Uterus (tissue), 3 donors: ENCODE measurements at regions not wholly inside any gene's neighbourhood (a gene's known extent, or its start where the extent isn't known, plus 50 kb on each side); places are given as distances from the start of the nearest gene placed in this dataset.

Source experiments
- DNase-seq, 2 donors: peaks; one replicate each; pipeline ENCODE4 v3.0.0-alpha.2; 2019 to 2020
- H3K27ac ChIP-seq, 2 donors: fragments of 200-600 bp; sonication (generic); 1 replicate in 1 of 2; 2 replicates in 1 of 2; pipeline ENCODE4 v1.5.1; 2016 to 2018
- H3K27me3 ChIP-seq, 2 donors: fragments of 200-600 bp; sonication (generic); one replicate each; pipeline ENCODE4 v1.5.1; 2018 to 2019; ENCODE audit warnings: control low read depth in 1 of 2
- H3K36me3 ChIP-seq, 2 donors: fragments of 200-600 bp; sonication (generic); one replicate each; pipeline ENCODE4 v1.5.1; 2019; ENCODE audit warnings: control low read depth in 1 of 2
- H3K4me1 ChIP-seq, 2 donors: fragments of 200-600 bp; sonication (generic); one replicate each; pipeline ENCODE4 v1.5.1; 2018 to 2019; ENCODE audit warnings: control low read depth in 1 of 2
- H3K4me3 ChIP-seq, 2 donors: fragments of 200-600 bp; sonication (generic); 1 replicate in 1 of 2; 2 replicates in 1 of 2; pipeline ENCODE4 v1.5.1; 2018 to 2019; ENCODE audit warnings: mild to moderate bottlenecking in 1 of 2
- H3K9me3 ChIP-seq, 2 donors: fragments of 200-600 bp; sonication (generic); one replicate each; pipeline ENCODE4 v1.5.1; 2019; ENCODE audit warnings: control low read depth in 1 of 2
- POLR2A ChIP-seq, 2 donors: fragments of 450-650 bp; IDR thresholded peaks; one replicate each; pipeline ENCODE4 v1.6.1; 2016; ENCODE audit warnings: antibody characterized with exemption in 2 of 2, mild to moderate bottlenecking in 1 of 2, moderate library complexity in 1 of 2
- intact Hi-C: fragments of 100-400 bp; cut with DNase I; formaldehyde crosslinking; loops from one replicate; pipeline ENCODE4 v1.15.1; 2023; ENCODE audit warnings: low total_unique reads
- TF ChIP-seq, protein P1 (sequence below), 4 experiments: fragments of 200-600 bp in 2 of 4; fragments of 450-650 bp in 2 of 4; sonication (generic) in 2 of 4; IDR thresholded peaks; one replicate each; pipeline ENCODE4 v1.5.1; 2016 to 2019; ENCODE audit warnings: antibody characterized with exemption in 4 of 4, mild to moderate bottlenecking in 2 of 4, moderate library complexity in 1 of 4
- donor health status: DM: yes; HTN: yes; CAD: no.

DNA sequence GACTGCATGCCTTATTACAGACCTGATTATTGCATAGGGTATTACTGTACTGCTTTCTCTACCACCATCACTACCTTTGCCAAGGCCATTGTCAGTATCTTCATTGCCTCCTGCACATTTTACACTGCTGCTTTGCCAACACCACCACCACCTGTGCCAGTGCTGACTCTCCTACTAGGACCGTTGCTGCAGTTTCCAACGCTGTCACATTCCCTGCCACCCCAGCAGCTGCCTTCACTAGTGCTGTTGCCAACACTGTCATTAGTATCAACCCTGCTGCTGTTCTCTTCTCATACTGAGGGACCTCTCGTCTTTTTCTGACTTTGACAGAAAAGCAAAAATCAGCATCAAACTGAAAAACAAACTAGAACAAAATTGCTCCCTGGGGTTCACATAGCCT is 394.9 kb upstream of the B3GALT2 start:
- no peak for DNase-seq
- H3K27me3 ChIP-seq: no peaks in the 10 kb centered on the region
- no peak overlapping the region for H3K4me3 ChIP-seq
- H3K27ac ChIP-seq: no peak overlapping the region
- H3K36me3 ChIP-seq: no peaks in the 10 kb centered on the region
- no peaks in the 10 kb centered on the region for H3K9me3 ChIP-seq
- H3K4me1 ChIP-seq: no peaks in the 10 kb centered on the region
- intact Hi-C loops: no loop called here
- TF ChIP-seq, protein P1, sequence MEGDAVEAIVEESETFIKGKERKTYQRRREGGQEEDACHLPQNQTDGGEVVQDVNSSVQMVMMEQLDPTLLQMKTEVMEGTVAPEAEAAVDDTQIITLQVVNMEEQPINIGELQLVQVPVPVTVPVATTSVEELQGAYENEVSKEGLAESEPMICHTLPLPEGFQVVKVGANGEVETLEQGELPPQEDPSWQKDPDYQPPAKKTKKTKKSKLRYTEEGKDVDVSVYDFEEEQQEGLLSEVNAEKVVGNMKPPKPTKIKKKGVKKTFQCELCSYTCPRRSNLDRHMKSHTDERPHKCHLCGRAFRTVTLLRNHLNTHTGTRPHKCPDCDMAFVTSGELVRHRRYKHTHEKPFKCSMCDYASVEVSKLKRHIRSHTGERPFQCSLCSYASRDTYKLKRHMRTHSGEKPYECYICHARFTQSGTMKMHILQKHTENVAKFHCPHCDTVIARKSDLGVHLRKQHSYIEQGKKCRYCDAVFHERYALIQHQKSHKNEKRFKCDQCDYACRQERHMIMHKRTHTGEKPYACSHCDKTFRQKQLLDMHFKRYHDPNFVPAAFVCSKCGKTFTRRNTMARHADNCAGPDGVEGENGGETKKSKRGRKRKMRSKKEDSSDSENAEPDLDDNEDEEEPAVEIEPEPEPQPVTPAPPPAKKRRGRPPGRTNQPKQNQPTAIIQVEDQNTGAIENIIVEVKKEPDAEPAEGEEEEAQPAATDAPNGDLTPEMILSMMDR (IDR thresholded peaks at IDR 0.05): no peak
- no peak for TF ChIP-seq POLR2A (IDR thresholded peaks at IDR 0.05)

DNA sequence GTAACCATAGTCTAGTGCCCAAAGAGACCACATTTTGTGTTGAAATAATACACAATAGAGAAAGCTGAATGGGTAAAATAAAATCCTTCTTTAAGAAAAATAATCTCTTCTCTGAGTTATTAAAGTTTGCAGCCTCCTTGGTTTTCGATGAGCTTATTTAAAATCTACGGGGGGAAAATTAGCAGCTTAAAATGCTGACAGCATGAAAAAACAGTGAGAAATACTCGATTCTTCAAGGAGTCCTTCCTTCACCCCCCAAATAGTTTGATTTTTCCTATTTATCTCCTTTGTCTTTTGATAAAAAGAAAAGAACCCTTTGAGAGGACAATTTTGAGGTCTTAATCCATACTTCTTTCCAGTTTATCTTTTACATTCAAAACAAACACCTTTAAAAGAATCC is 394.0 kb upstream of the B3GALT2 start:
- no peak for DNase-seq
- no peak overlapping the region for H3K27ac ChIP-seq
- no peaks in the 10 kb centered on the region for H3K36me3 ChIP-seq
- intact Hi-C loops: no loop called here
- H3K9me3 ChIP-seq: no peaks in the 10 kb centered on the region
- H3K4me3 ChIP-seq: no peak overlapping the region
- TF ChIP-seq, protein P1 (IDR thresholded peaks at IDR 0.05): no peak
- no peak for TF ChIP-seq POLR2A (IDR thresholded peaks at IDR 0.05)
- H3K4me1 ChIP-seq: no peaks in the 10 kb centered on the region
- no peaks in the 10 kb centered on the region for H3K27me3 ChIP-seq

DNA sequence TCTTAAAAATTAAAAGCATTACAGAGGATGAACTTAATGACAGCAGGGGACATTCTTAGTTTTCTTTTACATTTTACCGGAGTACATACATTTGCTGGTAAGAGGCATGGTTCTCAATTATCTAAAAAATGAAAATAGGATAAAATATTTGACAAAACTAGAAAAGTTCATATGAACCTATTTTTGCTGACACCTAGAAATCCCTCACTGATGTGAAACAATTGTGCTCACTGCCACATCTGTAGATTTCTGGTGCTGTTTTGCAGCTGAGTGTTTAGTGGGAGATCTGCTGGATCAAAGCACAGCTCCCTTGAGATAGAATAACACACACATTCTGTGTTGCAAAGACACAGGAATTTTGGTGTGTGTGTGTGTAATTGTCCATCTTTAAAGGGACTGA is 392.9 kb upstream of the B3GALT2 start:
- DNase-seq: no peak
- TF ChIP-seq POLR2A (IDR thresholded peaks at IDR 0.05): no peak
- TF ChIP-seq, protein P1 (IDR thresholded peaks at IDR 0.05): no peak
- H3K4me3 ChIP-seq: no peak overlapping the region
- H3K27me3 ChIP-seq: no peaks in the 10 kb centered on the region
- no peaks in the 10 kb centered on the region for H3K4me1 ChIP-seq
- intact Hi-C loops: no loop called here
- H3K9me3 ChIP-seq: no peaks in the 10 kb centered on the region
- H3K36me3 ChIP-seq: no peaks in the 10 kb centered on the region
- H3K27ac ChIP-seq: no peak overlapping the region

DNA sequence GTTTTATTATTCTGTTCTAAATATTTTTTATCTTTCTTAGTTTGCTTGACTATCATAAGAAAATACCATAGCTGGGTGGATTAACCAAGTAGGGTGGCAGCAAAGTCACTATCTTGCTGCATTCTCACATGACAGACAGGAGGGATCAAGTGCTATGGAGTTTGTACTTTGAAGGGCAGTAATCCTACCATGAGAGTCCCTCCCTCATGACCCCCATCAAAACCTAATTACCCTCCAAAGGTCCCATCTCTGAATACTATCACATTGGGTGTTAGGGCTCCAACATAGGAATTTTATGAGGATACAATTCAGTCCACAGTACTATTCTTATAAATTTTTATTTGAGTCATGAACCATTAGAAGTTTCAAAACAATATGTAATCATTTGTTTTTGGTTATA is 388.5 kb upstream of the B3GALT2 start:
- Histone ChIP-seq H3K4me3 (no peak overlapping the region), H3K4me1 (no peaks in the 10 kb centered on the region), H3K9me3 (no peaks in the 10 kb centered on the region), H3K27me3 (no peaks in the 10 kb centered on the region), H3K36me3 (no peaks in the 10 kb centered on the region), H3K27ac (no peak overlapping the region)
- no peak for DNase-seq
- TF ChIP-seq POLR2A (IDR thresholded peaks at IDR 0.05): no peak
- TF ChIP-seq, protein P1 (IDR thresholded peaks at IDR 0.05): no peak
- intact Hi-C loops: no loop called here

DNA sequence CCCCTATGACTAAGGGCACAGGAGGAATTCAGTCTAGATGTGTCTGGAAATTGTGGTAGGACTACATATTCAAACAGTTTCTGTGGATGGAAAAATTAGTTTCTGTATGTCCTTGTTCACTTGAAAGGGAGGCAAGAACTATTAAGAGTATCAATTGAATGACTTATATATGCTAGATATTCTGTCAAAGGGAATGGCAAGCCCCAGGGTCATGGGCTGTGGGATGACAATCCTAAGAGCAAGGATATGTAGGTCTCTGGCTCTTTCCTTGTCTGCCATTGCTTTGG is 383.5 kb upstream of the B3GALT2 start:
- no peak for DNase-seq
- no peaks in the 10 kb centered on the region for H3K36me3 ChIP-seq
- intact Hi-C loops: no loop called here
- H3K27me3 ChIP-seq: no peaks in the 10 kb centered on the region
- no peak overlapping the region for H3K4me3 ChIP-seq
- no peaks in the 10 kb centered on the region for H3K4me1 ChIP-seq
- no peak for TF ChIP-seq POLR2A (IDR thresholded peaks at IDR 0.05)
- TF ChIP-seq, protein P1 (IDR thresholded peaks at IDR 0.05): no peak
- H3K9me3 ChIP-seq: no peaks in the 10 kb centered on the region
- H3K27ac ChIP-seq: no peak overlapping the region
